ENCODE measurements at regions not wholly inside any gene's neighbourhood (a gene's known extent, or its start where the extent isn't known, plus 50 kb on each side); places are given as distances from the start of the nearest gene placed in this dataset.

GRCh38 chr3:153110041-153110440 is 52.0 kb upstream of the RAP2B start:
- TF ChIP-seq, protein P1, sequence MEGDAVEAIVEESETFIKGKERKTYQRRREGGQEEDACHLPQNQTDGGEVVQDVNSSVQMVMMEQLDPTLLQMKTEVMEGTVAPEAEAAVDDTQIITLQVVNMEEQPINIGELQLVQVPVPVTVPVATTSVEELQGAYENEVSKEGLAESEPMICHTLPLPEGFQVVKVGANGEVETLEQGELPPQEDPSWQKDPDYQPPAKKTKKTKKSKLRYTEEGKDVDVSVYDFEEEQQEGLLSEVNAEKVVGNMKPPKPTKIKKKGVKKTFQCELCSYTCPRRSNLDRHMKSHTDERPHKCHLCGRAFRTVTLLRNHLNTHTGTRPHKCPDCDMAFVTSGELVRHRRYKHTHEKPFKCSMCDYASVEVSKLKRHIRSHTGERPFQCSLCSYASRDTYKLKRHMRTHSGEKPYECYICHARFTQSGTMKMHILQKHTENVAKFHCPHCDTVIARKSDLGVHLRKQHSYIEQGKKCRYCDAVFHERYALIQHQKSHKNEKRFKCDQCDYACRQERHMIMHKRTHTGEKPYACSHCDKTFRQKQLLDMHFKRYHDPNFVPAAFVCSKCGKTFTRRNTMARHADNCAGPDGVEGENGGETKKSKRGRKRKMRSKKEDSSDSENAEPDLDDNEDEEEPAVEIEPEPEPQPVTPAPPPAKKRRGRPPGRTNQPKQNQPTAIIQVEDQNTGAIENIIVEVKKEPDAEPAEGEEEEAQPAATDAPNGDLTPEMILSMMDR (IDR thresholded peaks at IDR 0.05) = no peak
- no peak for TF ChIP-seq EP300 (IDR thresholded peaks at IDR 0.05)
